ENCODE measurements at regions not wholly inside any gene's neighbourhood (a gene's known extent, or its start where the extent isn't known, plus 50 kb on each side); places are given as distances from the start of the nearest gene placed in this dataset.
"Not testable (repeated sequence)": the region's sequence is repeated elsewhere in the genome, so short reads cannot be mapped to it uniquely, and the experiment has no call there.

GRCh38 chr15:38992506-38992905, 427.9 kb upstream of the RASGRP1 start:
- DNase-seq: no peak

GRCh38 chr15:38992930-38993329, 428.3 kb upstream of the RASGRP1 start:
- DNase-seq: no peak

GRCh38 chr15:38994310-38994709, 429.7 kb upstream of the RASGRP1 start:
- no peak for DNase-seq

- DNase-seq: no peak
Measured at GRCh38 chr15:38996111-38996631, 431.6 kb upstream of the RASGRP1 start.

GRCh38 chr15:38997841-38998240, 433.2 kb upstream of the RASGRP1 start:
- DNase-seq: no peak

GRCh38 chr15:39000008-39000734, 435.6 kb upstream of the RASGRP1 start:
- no peak for DNase-seq

GRCh38 chr15:39009740-39010139, 445.1 kb upstream of the RASGRP1 start:
- no peak for DNase-seq

- DNase-seq: not testable (repeated sequence)
Measured at GRCh38 chr15:39011066-39011465, 446.5 kb upstream of the RASGRP1 start.

GRCh38 chr15:39013262-39013661, 448.6 kb upstream of the RASGRP1 start:
- DNase-seq: no peak

- DNase-seq: no peak
Measured at GRCh38 chr15:39014682-39015081, 450.1 kb upstream of the RASGRP1 start.

- DNase-seq: no peak
Measured at GRCh38 chr15:39016706-39017105, 452.1 kb upstream of the RASGRP1 start.

GRCh38 chr15:39018966-39019365, 454.4 kb upstream of the RASGRP1 start:
- no peak for DNase-seq

- no peak for DNase-seq
Measured at GRCh38 chr15:39021341-39021740, 456.7 kb upstream of the RASGRP1 start.

GRCh38 chr15:39022532-39023305, 458.1 kb upstream of the RASGRP1 start:
- no peak for DNase-seq

GRCh38 chr15:39025321-39025720, 460.7 kb upstream of the RASGRP1 start:
- DNase-seq: no peak

- no peak for DNase-seq
Measured at GRCh38 chr15:39025881-39026280, 461.3 kb upstream of the RASGRP1 start.

- no peak for DNase-seq
Measured at GRCh38 chr15:39028069-39028468, 463.5 kb upstream of the RASGRP1 start.

GRCh38 chr15:39029741-39030140, 465.1 kb upstream of the RASGRP1 start:
- no peak for DNase-seq

- no peak for DNase-seq
Measured at GRCh38 chr15:39030291-39031070, 465.9 kb upstream of the RASGRP1 start.

- DNase-seq: no peak
Measured at GRCh38 chr15:39031596-39031995, 467.0 kb upstream of the RASGRP1 start.

GRCh38 chr15:39034816-39035215, 470.2 kb upstream of the RASGRP1 start:
- DNase-seq: no peak

- DNase-seq: not testable (repeated sequence)
Measured at GRCh38 chr15:39037611-39038010, 473.0 kb upstream of the RASGRP1 start.

GRCh38 chr15:39040861-39041260, 476.2 kb upstream of the RASGRP1 start:
- no peak for DNase-seq
